GM18499 (cell line): ENCODE measurements at regions not wholly inside any gene's neighbourhood (a gene's known extent, or its start where the extent isn't known, plus 50 kb on each side); places are given as distances from the start of the nearest gene placed in this dataset.

Experiments used
- ATAC-seq: cut with Tn5 transposase; IDR thresholded peaks from one replicate; pipeline ENCODE4 v1.9.1; 2021; ENCODE audit warnings: moderate number of reproducible peaks; ENCODE audit not compliant: insufficient read depth, unreplicated experiment

DNA sequence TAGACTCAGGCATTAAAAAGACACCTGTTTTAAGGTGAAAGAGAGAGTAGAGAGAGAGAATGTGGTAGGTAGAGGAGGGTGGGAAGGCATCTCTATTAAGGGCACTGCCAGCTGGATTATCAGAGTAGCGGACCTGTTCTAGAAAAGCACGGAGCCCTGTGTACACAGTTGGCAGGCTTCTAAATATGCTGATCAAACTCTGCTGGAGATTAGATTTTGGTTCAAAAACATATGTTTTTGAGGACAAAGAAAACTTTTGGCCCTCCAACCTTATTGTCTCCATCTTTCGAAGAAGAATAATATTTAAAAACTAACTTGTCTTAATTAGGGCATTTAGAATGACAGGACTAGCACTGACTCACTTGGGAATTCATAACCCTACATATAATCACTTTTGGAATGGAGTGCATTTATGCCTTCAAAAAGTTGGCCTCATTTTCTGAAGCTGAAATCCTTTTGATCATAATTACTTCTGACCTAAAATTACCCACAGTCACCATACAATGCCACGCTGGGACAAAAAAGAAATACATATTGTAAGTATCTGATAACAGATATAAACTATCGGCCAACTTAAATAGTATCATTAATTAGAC is 254.6 kb downstream of the MEIS1 start:
- no peak for ATAC-seq

DNA sequence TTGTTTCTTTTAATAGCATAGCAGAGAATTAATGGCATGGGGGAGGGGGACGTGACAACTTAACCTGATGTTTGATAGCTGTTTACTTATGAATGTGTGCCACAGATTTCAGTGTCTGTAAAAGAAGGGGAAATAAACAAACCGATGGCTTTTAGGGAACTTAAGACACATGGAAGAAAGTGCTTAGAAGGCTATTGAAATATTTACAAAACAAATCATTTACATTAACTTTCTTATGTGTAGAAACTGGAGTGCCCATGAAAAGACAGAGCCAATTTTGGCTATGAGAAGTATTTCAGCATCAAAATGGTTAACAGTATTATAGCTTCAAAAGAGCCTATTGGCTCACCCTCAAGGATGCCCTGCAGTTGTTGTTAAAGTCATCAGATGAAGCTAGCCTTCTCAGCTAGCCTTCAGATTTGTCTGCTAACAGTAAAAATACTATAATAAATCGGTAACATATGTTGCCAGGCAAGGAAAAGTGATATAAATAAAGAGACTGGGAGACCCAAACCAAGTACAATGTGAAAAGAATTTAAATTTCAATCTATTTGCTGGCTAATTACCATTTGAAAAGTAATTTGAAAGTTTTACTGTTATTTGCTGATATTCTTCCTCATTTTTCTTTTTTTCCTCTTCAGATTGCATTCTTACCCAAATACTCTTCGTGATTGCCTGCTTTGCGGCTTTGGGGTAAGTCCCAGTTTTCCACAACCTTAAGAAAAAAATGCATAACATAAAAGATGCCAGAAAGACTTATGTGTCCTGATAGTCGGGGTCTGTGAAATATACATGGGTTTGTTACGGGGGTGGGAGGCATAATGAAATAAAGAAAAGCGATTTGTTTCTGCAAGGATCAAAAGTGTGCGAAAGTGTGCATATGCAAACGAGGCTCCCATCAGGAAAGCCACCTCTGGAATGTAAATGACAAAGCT is 256.4 kb downstream of the MEIS1 start:
- ATAC-seq, result no peak

DNA sequence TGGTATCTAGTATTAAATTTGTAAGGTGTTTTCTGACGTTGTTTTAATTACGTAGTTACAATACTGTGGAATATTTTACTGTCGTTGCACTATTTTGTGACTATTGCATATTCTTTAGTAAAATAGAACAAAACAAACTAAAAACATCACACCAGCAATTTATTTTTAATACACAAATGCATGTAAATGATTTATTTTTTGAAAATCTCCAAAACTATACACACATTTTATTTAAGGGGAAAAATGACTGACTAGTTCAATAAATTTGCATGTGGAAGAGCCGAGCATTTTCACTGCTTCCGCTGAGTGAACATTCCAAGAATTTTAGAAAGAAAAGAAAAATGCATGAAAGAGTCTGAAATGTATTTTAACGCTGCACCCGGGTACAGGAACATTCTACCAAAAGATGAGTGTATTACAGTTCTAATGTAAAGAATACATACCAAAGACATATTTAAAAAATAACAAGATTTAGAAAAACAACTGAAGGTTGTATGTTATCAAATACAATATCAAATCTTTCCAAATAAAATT is 257.7 kb downstream of the MEIS1 start:
- no peak for ATAC-seq

DNA sequence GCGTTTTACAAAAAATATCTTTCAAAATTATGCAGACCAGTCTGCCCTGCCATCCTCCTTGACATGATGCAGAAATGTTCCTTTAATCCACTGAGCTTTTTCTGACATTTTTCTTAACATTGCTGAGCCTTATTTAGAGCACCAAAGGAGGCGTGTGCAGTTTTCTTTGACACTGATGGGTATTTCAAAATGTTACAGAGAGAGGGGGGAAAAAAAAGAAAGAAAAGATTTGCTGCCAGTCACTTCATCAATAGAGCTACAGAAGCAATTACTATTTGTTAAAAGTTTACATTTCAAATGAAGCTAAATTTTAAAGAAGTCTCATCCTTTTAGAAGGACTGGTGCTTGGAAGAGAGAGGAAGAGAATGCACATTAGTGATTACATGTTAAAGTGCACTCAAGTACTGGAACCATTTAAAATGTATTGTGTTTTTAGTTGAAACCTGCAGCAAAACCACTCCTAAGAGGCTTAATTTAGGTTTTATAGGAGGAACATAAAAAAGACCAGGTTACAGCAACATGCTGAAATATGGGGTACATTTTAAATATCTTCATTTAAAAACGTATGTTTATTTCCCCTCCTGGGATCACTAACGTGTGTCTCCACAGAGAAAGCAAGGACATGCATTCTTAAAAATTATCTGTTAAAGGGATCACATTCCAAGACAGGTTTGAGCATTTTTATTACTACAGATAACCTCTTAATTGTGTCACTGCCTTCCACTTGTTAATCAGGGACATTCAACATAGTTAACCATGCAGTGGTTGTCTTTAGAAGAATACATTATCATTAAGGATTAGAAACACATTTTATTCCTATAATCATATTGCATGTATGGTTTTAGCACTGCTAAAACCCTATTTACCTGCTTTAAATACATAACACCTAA is 258.4 kb downstream of the MEIS1 start:
- no peak for ATAC-seq

- ATAC-seq, result no peak
These were observed 259.3 kb downstream of the MEIS1 start for GRCh38 chr2:66694087-66694860.

DNA sequence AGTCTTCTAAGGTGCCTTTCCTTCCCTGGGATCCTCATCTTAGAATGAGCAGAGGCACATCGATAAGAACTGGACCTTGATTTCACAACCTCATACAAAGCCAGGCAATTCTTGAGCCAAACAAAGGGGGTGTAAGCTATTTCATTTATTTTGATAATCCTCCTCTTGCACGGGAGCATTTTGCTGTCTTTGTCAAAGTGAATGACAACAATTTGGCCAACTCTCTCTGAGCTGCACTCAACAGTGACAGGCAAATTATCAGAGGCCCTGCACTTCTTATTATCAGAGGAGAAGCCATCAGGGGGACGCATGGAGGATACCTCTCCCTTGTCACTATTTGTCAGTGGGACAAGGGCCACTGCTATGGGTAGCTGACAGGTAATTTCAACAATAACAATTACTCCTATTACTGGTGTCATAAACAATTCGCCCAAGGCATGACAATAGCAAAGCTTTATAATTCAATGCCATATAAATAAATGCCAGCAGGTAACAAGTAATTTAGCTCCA is 260.4 kb downstream of the MEIS1 start:
- ATAC-seq, result no peak

- ATAC-seq, result no peak
These were observed 261.4 kb downstream of the MEIS1 start for GRCh38 chr2:66696374-66696773.

- no peak for ATAC-seq
These were observed 262.0 kb downstream of the MEIS1 start for GRCh38 chr2:66696886-66697285.

- ATAC-seq, result no peak
These were observed 262.4 kb downstream of the MEIS1 start for GRCh38 chr2:66697366-66697765.

DNA sequence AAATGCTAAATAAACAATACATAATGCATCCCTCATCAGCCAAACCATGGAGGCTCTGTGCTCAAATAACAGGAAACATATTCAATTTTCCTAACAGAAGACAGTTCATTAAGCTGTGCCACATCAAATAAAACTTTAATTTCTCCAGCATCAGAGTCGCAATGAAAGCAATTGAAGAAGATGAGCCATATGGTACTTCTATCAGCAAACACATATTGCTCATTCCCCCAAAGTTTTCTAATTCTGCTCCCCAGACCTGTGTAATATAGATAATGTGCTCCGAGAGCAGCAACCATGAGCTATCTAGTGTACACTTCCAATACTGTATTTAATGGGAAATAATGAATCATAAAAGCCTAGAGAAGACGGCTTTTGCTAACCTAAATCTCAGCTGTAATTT is 263.2 kb downstream of the MEIS1 start:
- no peak for ATAC-seq

DNA sequence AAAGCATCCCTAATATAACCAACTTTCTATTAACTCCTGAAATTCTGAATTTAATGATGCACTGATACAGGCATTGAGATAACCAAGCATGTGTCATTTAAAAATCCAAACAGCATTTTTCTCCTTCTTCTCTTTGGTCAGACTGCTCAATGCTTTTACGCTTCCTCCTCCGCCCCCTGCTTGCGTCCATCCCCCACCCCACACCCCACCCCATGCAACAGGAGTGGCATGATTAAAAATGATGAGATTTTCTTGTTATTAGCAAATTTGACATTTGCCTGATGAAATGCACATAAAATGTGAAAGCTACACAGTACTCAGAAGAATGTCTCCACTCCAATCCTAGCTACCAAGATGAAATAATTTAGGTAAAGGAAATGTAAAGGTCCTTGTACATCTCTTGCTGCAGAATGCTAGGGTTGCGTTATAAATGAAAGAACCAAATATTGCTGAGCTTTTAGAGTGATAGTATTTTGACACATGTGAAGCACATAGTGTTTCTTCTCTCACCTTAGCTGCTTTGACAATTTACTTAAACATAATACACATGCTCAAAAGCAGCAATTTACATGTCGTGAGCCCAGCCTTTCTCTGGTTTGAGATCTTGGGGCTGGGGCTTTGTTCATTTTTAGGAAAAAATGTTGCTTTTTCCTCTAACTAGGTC is 263.8 kb downstream of the MEIS1 start:
- no peak for ATAC-seq

DNA sequence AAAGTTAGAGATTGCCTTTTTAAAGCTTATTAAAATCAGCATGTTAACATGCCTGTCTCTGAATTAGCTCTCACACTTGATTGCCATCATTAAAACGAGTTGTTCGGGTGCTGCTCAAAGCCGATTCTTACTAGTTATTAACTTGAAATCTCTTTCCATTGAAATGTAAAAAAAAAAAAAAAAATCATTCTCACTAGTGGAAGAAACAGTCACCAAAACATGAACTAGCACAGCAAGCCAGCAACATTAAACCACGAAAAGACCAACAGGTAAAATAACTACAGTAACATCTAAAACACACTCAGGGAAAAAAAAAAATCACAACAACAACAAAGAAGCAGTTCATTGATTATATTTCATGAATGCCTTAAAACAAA is 264.5 kb downstream of the MEIS1 start:
- no peak for ATAC-seq

- no peak for ATAC-seq
These were observed 265.1 kb downstream of the MEIS1 start for GRCh38 chr2:66699793-66700676.

GRCh38 chr2:66700677-66701066 is 265.7 kb downstream of the MEIS1 start:
- no peak for ATAC-seq

GRCh38 chr2:66701251-66701650 is 266.3 kb downstream of the MEIS1 start:
- ATAC-seq, result no peak

DNA sequence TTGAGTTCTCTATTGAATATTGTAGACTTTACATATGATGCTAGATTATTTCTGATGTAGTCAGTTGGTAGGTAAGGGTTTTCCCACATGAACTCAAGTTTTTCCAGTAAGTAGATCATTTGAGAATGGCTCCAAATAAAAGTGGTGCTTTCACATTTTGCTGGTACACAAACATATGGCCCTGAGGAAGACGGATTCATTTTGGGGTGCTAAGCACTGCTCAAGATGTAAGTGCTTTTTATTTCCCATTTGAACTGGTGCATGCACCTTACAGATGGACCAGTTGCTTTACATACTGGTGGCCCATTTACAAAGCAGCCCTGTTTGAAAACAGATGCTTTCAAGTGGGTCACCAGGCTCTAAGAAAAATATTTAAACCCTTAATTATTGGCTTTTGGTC is 266.7 kb downstream of the MEIS1 start:
- no peak for ATAC-seq

- no peak for ATAC-seq
These were observed 267.4 kb downstream of the MEIS1 start for GRCh38 chr2:66702301-66702700.

DNA sequence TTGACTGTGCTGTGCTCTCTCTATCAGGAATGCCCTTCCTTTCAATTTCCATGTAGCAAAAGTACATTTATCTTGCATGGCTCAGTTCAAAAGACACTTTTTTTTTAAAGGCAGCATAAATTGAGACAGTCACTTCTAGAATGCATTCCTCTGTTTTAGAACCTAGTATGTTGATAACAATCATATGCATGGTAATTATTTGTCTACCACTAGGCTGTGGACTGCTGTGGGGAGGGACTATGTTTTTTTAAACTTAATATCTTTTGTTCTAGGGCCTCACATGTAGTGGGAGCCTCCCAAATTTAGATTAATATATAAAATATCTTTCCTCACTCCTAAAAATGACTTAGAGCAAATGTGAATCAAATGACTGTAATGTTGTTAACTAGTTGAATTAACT is 269.9 kb downstream of the MEIS1 start:
- no peak for ATAC-seq
